GM11168 (cell line): ENCODE measurements at regions not wholly inside any gene's neighbourhood (a gene's known extent, or its start where the extent isn't known, plus 50 kb on each side); places are given as distances from the start of the nearest gene placed in this dataset.

ENCODE experiments used
- in situ Hi-C: fragments of 300-500 bp; cut with MboI; formaldehyde crosslinking; loops from one replicate; pipeline ENCODE4 v1.12.0; 2022; ENCODE audit warnings: low sequenced_read_pairs; ENCODE audit not compliant: unreplicated experiment

DNA sequence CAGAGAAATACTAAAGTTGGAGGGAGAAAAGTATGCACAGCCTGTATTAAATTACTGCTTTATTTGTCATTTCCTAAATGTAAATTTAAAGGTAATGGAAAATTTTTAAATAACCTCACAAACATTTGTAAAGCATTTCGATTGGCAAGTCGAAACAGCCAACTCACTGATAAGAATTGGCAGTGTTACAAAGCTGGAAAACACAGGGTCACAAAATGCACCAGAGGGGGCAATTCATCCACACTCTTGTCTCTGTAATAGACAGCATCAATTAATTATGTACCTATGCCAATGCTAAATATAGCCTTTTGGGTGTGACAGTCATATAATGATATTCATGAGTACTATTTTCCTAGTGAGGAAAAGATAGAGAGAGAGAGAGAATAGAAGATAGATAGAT lies 140.6 kb upstream of the PRLR start:
- in situ Hi-C loops, result no loop called here

DNA sequence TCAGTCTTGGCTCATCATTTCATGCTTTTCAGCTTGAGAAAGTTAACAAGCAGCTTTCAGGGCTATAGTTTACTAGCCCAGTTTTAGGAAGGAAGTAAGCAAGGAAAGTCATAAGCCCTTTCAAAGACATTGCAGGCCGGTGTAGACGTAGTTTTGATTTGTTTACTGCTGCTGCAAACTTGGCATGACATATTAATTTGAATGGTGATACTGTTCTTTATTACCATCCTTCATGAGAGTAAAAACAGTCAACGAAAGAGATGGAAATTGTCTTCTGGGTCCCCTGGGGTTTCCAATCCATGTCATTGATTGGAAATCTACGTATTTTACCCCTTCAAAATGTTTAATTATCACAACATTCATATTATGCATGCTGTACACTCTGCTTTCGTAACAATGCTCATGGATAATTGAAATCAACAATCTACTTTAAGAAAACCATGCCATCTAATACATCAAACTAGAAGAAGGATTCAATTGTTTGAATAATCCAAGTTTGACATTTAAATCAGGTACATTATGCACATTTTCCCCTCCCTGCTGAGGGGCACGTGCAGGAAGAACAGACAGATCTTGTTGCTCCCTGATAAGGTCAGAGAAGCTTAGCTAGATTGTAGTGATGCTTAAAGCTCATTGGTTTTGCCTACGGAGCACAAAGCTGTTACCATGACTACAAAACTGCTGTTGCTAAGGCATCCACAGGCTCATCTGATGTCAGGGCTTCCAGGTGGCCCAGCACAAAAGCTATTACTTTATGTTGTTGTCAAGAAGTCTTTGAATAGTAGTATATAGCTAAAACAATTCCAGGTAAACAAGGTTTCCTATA lies 139.9 kb upstream of the PRLR start:
- in situ Hi-C loops, result no loop called here

DNA sequence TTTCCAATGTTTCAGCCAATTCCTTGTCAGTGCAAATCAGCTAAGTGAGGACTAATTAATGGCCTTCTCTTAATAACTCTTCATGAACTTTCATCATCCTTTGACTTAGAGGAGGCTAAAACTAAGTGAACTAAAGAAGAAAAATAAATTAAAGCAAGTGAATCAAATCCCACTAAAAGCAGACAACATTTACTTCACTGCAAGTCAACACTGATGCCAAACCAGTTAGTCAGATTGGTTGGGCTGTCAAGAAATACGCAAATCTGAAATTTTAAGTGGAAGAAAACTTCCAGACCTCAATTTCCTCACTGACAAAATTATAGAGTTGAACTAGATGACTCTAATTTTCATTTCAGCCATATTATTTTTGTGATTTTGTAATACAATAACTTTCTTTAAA lies 137.2 kb upstream of the PRLR start:
- in situ Hi-C loops, result no loop called here

DNA sequence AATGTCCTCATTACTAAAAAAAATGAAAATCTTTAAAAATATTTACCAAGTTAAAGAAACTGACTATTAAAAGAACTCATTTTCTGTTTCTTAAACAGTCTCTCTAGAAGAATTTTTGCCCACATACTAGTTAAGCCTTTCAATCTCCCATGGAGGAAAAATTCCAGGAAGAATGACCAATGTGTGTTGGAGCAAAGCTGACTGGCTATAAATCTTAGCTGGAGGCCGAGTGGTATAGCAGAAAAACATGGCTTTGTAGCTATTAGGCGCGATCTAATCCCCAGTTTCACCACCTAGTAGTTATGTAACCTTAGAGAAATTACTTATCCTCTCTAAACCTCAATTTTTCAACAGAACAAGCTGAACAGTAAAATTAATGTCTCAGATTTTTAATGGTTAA lies 135.5 kb upstream of the PRLR start:
- in situ Hi-C loops, result no loop called here

DNA sequence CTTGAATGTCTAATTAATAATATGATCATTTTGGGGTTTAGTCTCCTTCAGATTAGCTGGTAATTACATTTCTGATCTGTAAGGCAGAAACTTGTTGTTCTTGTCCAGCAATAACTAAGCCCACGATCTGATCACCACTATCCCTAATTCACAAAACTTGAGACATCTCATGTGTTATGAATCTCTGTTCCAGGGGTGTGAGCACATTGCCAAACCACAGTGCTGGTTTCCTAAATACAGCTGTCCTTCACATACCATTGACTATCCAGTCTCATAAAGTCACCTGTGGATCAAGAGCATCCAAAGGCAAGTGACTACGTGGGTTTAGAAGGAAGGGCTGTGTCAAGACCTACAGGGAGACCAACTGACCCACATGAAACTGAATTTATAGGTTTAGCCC lies 134.1 kb upstream of the PRLR start:
- in situ Hi-C loops, result no loop called here

DNA sequence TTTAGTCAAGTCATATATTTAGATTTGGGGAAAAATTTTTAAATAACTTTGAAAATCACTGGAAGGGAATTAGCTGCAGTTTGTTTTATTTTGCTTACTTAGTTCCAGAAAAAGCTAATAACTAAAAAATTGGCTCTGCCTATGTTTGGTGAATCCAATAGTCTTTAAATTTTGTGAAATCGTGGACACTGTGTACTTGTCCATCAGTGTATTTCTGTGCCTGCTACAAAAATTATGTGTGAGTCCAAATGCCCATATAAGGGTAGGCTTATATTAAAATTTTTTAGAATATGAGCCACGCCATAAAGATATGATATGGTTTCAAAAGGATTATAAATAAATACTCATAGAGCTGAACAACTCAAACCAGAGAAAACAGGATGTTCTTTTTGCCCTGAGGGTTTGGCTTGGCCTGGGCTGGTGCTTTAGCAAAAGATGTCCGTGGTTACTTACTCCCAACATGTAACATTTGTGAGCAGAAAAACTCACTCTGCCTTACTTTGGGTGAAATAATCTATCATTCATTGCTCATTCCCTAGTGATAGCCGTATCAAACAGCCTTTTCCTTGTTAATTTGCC lies 133.2 kb upstream of the PRLR start:
- in situ Hi-C loops, result no loop called here

DNA sequence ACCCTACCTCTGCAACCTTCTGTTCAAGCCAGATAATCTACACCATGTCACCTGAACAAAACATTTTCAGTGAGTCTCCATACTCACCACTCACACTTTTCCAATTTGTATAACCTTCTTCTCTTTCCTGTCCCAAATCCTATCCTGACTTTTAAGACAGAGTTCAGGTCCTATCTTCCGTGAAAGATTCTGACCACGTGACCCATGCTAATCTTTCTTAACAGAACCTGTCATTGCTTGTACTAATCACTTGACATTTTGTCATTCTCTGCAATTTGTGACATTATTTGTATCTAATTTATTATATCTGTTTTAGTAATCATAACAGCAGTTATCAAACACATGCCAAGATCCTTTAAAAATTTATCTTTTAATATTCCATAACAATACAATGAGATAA lies 132.5 kb upstream of the PRLR start:
- in situ Hi-C loops, result no loop called here

DNA sequence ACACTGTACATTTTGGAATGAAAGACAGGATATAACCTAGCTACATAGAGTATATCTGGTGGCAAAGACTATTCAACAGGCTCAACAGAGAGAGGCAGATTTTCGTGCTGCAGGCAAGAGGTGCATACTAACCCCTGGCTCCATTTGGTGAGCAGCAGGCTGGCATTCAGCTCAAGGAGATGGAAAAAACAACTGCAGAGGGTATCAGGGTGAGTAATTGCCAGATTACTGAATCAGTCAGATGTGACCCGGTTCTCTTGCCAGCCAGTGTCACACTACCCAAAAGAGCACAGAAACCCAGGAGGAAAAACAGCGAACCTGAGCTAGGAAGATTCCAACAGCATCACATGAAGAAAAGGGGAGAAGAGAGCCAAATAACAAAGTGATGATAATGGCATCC lies 130.4 kb upstream of the PRLR start:
- in situ Hi-C loops, result no loop called here

DNA sequence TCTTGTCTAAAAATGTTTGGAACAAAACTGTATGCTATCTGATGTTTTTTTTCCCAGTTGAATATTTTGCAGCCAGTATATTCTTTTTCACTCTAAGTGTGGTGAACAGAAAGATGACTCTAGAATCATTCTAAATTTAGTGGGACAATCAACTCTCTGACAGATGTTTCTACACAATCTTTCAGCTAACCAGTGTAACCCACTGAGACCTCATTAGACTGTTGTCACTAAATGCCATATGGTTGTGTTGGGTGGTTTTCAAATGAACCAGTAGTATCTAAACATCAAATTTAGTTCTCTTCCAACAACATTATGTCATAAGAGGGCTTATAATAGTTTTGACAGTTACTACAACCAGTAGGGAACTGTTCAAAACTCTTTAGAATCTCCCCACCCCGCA lies 129.6 kb upstream of the PRLR start:
- in situ Hi-C loops, result no loop called here

DNA sequence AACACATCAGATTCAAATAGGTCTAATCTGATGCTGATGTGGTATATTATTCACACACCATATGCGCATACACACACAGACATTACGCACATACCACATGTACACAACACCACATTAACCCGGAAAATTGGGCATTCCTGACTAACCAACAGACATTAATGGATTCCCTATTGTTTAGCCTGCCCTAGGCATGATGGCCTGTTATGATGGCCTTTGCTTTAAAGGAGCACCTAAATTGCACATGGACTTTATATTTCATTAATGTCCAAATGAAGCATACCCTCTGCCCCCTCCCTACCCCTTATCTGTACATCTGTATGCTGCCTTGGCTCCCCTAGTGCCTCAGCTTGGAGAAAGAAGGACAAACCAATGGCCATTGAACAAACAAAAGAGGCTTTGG lies 127.7 kb upstream of the PRLR start:
- in situ Hi-C loops, result no loop called here

DNA sequence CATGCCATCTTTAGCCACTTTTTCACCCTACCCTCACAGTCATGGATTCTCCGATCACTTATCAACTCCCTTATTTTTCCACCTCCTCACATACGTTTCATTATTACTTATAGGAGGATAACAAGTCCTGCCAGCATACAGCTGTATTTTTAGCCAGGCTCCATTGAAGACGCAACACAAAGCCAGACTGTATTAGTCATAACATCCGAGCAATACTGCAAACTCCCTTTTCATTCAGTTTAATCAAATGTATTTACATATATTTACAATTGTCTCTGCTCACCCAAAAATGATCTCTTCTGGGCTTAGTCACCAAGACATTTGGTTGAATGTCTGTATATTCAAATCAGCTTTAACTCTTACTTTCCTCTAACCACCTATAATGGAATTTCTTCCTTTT lies 126.4 kb upstream of the PRLR start:
- in situ Hi-C loops, result no loop called here

DNA sequence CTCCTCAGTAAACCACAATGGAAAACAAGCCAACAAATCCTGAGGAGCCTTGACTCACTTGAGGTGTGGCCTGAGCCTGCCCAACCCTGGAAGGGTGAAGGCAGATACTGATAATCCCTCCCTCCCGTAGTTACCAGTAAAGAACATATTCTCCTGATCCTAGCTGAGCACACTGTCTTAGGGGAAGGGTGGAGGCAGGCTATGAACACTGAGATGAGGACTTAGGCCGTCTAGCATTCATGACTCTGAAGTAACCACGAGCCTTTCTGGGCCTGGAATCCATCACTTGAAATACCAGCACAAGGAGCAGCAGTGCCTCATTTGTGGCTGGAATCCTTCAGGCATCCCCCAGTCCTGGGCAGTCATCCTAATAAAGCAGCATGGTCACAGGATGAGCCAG lies 124.5 kb upstream of the PRLR start:
- in situ Hi-C loops, result no loop called here

DNA sequence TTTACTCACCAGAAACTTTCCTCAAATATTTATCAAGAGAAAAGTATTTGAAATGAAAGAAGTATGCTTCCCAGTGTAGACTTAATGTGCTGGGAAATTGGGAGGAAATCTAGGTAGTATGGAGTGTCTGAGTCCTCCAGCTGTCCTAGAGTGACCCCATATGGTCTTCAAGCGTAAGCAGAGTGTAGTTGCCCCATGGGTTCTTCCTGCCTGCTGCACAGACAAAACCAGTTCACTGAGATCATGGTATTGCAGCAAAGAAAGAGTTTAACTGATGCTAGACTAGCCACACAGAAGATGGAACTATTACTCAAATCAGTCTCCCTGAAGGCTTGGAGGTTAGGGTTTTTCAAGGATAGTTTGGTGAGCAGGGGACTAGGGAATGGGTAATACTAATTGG lies 114.9 kb upstream of the PRLR start:
- in situ Hi-C loops, result no loop called here

DNA sequence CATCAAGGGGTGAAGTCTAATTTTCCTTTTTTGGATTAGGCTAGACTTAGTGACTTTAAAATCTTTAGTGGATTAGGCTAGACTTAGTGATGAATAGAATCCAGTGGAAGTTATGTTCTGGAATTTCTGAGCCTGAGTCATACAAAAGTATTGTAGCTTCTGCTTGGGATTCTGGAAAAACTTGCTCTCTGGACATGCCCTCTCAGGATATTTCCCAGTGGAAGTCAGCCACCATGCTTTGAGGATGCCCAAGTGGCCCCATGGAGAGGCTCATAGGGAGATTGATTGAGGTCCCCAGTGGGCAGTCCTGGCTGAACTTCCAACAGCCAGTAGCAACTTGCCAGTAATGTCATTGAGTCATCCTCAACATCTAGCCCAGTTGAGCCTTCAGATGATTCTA lies 112.4 kb upstream of the PRLR start:
- in situ Hi-C loops, result no loop called here

DNA sequence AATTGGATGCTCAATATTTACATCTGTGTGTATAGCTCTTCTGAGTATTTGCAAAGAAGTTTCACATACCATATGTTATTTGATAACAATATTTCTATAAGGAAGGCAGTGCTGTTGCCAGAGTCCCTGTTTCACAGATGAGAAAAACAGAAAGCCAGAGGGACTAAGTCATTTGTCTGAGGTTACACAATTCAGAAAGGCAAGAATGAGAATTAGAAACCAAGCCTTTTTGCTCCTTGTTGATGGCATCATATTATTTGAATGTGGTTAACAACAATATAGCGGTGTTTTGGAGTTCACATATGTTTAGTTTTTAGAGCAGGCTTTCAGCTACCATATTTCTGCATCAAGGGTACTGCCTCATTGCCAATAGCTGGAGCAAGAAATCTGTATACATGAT lies 110.9 kb upstream of the PRLR start:
- in situ Hi-C loops, result no loop called here

DNA sequence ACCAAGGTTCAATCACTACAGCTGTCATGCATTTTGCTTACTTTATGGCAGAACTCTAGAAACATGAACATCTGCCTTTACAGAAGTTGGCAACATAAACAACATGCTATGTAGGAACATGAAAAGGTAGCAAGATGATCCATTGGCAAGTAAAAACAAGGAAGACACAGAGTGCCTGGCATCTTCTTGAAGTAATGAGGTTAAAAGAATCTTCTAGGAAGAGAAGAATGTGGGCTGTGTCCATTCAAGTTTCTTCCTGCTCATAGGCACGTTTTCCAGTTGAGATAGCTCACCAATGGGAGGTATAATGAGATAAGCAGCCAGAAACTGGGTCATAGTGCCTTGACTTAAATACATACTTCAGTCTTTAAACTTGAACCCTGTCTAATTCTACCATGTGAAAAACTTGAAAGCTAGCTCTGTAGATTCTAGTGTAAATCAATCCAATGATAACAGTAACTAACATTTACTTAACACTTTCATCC lies 109.4 kb upstream of the PRLR start:
- in situ Hi-C loops, result no loop called here

DNA sequence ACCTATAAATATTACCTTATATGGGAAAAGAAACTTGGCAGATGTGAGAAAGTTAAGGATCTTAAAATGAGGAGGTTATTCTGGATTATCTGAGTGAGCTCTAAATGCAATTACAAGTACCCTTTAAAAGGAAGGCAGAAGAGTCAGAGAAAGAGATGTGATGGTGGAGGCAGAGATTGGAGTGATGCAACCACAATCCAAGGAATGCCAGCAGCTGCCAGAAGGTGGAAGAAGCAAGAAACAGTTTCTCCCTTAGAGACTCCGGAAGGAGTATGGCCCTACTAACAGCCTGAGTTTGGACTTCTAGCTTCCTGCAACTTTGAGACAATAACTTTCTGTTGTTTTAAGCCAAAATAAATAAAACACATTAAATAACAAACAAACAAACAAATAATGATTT lies 108.7 kb upstream of the PRLR start:
- in situ Hi-C loops, result no loop called here

DNA sequence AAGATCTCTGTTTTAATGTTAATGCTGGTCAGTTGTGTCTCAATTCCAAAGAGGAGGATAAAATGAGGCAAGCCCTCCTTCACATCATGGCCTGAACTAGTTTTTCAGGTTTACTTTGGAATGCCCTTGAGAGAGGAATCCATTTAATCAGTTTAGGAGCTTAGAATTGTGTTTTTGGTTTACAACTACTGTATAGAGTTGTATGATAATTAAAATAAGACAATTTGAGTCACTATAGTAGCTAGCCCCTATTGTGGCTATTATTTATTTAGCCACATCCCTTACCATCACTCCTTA lies 107.8 kb upstream of the PRLR start:
- in situ Hi-C loops, result no loop called here

DNA sequence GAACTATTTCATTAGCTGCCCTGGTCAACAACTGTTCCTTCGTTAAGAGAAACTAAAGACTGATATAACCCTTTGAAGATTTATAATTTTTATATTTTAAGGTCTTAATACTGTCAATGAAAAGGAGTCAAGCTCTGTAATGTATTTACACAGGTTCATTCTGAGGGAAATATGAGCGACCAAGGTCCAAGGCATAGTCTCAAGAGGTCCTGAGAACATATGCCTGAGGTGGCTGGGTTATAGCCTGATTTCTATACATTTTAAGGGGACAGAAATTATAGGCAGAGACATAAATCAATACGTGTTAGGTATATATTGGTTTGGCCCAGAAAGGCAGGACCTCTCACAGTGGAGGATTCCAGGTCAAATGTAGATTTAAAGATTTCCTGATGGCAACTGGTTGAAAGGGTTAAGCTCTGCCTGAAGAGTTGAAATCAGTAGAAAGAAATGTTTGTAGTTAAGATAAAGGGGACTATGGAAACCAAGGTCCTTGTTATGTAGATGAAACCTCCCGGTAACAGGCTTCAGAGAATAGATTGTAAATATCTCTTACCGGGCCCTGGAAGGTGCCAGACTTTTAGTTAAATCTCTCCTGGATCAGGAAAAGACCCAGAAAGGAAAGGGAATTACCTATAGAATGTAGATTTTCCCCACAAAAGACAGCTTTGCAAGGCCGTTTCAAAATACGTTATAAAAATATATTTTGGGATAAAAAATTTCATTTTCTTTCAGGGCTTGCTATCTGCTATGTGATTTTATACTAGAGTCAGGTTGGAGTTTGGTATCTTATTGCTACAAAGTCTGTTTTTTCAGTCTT lies 107.3 kb upstream of the PRLR start:
- in situ Hi-C loops, result no loop called here

DNA sequence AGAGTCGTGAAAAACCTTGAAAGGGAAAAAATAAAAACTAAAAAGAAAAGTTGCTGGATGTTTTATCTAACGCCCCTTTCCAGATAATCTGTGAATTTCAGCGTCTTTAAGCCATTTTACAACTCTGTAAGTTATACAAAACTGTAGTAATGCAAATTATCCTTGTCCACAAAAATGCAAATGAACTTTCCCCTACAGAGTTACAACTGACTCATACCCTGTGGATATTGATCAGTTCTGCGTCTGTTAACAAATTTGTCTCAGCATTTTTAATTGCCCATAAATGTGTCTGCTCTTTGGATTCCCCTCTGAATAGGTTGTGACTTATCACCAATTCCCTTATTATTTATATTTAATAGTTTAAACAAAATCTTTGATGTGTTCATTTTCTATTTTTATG lies 105.9 kb upstream of the PRLR start:
- in situ Hi-C loops, result no loop called here

DNA sequence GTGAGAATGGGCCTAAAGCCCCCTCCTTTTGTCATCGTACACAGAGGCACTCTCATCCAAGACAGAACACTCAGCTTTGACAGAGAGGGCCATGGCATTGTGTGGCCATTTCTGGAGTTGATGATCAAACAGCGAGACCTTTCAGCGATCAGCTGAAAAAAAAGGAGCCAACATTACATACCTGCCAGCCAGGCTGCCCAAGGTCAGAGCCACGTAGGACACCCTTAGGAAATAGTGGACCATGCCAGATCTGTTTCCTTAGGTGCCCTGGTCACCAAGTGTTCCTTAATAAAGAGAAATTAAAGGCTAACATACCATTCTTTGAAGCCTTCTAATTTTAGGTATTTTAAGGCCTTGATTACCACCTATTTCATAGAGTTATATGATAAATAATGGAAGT lies 105.5 kb upstream of the PRLR start:
- in situ Hi-C loops, result no loop called here

DNA sequence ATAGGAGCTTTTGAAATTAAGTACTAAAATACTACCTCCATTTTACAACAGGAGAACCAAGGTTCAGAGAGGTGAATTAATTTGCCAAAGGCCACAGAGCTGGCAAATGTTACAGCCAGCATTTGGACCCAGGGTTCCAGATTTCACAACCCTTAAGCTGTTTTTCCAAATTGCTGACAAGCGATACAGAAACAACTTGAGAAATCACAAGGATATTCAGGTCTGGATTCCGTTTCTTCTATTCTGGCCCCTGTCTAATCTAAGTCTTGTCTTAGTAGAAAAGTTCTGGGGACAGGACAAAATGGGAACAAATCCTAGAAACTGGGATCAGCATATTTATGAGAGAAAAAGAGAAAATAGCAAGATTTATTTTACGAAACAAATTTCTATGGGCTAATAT lies 103.1 kb upstream of the PRLR start:
- in situ Hi-C loops, result no loop called here
